ENCODE measurements at regions not wholly inside any gene's neighbourhood (a gene's known extent, or its start where the extent isn't known, plus 50 kb on each side); places are given as distances from the start of the nearest gene placed in this dataset.

GRCh38 chr2:157173740-157174184, 83.7 kb upstream of the GALNT5 start:
- peak; percentile 100 for FAIRE-seq
- TF ChIP-seq POLR2A (IDR thresholded peaks at IDR 0.05; ENCODE audit: low read depth, low read length): no peak
- DNase-seq (ENCODE audit: insufficient read length, low spot score): peak; percentile 38

GRCh38 chr2:157174321-157174720, 83.2 kb upstream of the GALNT5 start:
- DNase-seq (ENCODE audit: insufficient read length, low spot score) (no peak), FAIRE-seq (no peak)
- no peak for TF ChIP-seq POLR2A (IDR thresholded peaks at IDR 0.05; ENCODE audit: low read depth, low read length)

GRCh38 chr2:157176602-157177001, 80.9 kb upstream of the GALNT5 start:
- no peak for DNase-seq (ENCODE audit: insufficient read length, low spot score)
- no peak for TF ChIP-seq POLR2A (IDR thresholded peaks at IDR 0.05; ENCODE audit: low read depth, low read length)
- no peak for FAIRE-seq

GRCh38 chr2:157178874-157179273, 78.6 kb upstream of the GALNT5 start:
- FAIRE-seq (no peak), DNase-seq (ENCODE audit: insufficient read length, low spot score) (no peak)
- TF ChIP-seq POLR2A (IDR thresholded peaks at IDR 0.05; ENCODE audit: low read depth, low read length): no peak

DNA sequence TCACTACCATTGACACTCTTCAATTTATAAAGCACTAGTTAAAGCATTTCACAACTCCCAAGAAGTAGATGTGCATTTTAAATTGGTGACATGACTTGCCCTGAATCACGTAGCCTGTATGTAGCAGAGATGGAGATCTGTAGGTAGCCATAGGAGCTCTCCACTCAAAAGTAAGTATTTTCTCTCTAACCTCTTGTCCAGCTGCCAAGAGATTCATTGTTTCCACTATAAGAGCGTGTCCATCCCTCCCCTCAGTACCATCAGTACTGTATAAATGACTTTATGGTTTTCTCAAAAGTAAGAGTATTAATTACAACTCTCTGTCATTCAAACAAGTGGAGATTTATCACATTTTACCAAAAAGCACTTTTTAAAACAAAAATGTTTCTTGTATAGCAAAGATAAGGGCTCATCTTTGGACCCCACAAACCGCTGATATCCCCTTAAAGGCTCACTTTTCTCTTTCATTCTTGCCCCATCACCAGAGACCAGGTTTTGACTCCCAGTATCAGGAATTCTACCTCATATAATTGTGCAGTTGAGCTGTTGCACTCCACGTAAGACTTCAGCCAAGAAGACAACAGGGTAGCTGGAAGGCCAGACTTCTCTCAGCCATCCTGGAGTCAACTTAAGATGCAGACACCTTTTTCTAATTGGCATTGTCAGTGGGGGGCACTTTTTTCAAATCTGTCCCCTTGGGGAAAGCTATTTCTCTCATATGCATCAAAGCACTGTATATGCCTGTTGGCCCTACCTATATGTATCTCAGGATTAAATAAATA, 78.0 kb upstream of the GALNT5 start:
- no peak for TF ChIP-seq POLR2A (IDR thresholded peaks at IDR 0.05; ENCODE audit: low read depth, low read length)
- FAIRE-seq (no peak), DNase-seq (ENCODE audit: insufficient read length, low spot score) (no peak)

DNA sequence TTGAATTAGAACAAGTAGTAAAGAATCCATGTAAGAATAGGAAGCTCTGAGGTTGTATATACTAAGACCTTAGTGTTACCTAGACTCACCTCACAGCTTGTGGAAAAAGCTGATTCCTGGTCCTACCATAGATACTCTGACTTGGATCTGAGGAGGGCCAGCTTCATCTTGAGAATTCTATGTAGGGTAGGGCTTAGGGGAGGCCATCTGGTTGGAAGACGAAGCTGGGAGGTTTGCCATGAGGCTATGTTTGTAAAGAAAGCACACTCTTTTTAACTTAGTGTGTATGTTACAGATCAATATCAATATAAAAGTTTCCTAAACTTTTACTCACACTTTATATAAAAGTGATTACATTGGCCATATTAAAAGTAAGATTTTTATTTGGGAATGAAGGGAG, 77.1 kb upstream of the GALNT5 start:
- TF ChIP-seq POLR2A (IDR thresholded peaks at IDR 0.05; ENCODE audit: low read depth, low read length): no peak
- FAIRE-seq: peak; percentile 57
- DNase-seq (ENCODE audit: insufficient read length, low spot score): no peak

DNA sequence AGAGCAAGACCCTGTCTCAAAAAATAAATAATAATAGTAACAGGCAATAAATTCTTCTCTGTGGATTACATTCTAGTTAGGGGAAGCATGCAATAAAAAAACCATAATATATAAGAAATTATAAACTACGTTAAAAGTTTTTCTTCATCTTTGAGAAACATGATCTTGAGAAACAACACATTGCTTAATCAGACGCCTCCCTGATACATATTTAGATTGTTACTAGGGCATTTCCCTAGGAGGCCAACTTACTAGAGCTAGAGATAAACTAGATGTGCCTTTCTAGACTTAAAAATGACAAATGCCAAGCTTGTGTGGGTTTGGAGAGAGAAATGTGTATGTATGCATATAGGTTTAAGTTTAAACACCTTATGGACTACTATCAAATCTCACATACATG, 76.3 kb upstream of the GALNT5 start:
- DNase-seq (ENCODE audit: insufficient read length, low spot score) (no peak), FAIRE-seq (no peak)

DNA sequence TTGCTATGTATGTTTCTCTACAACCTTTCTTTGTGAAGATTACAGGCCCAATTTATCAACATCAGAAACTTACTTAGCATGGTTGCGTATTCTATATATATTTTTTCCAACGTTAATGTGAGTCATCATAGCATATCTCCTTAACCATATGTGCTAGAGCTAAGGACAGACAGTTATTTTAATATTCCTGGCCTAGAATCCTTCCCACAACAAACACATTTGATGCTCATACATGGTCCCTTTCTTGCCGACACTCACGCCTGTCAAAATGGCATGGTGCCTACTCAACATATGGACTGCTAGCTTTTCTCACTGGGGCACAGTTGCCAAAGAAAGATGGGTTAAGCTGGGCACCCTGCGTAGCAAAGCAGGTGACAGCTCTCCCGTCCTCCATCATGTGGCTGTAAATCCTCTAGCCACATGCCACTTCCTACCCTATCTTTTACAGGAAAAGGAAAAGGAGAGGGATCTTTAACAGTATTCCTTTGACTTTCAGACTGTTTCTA, 75.2 kb upstream of the GALNT5 start:
- DNase-seq (ENCODE audit: insufficient read length, low spot score): no peak

More for the DNA sequence above, 76.3 kb upstream of the GALNT5 start:
- TF ChIP-seq POLR2A (IDR thresholded peaks at IDR 0.05; ENCODE audit: low read depth, low read length): no peak

DNA sequence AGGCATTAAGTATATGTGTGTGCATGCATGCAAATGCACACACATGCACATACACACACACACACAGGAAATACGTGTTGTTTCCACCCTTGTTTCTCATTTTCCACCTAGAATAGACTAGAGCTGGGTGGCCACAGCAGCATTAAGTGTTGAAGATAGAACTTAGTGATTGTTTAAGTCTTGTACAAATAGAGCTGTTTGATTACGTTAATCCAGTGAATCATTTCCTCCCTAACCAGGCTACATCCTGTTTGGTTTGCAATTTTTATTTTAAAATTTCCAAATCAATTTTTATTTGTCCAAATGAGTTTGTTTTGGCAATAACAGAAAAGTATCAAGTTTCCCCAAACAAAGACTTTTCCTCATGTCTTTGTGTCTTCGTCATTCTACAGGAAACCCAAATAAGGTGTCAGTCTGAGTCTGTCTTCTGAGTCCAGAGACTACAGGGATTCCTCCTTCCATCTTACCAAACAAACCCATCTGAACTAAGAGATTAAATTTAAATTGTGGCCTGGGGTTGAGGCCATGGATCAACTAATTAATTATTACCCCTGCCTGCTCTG, 74.6 kb upstream of the GALNT5 start:
- no peak for TF ChIP-seq POLR2A (IDR thresholded peaks at IDR 0.05; ENCODE audit: low read depth, low read length)
- DNase-seq (ENCODE audit: insufficient read length, low spot score): peak; percentile 10
- FAIRE-seq: peak; percentile 90

More for the DNA sequence above, 75.2 kb upstream of the GALNT5 start:
- FAIRE-seq: no peak
- no peak for TF ChIP-seq POLR2A (IDR thresholded peaks at IDR 0.05; ENCODE audit: low read depth, low read length)

DNA sequence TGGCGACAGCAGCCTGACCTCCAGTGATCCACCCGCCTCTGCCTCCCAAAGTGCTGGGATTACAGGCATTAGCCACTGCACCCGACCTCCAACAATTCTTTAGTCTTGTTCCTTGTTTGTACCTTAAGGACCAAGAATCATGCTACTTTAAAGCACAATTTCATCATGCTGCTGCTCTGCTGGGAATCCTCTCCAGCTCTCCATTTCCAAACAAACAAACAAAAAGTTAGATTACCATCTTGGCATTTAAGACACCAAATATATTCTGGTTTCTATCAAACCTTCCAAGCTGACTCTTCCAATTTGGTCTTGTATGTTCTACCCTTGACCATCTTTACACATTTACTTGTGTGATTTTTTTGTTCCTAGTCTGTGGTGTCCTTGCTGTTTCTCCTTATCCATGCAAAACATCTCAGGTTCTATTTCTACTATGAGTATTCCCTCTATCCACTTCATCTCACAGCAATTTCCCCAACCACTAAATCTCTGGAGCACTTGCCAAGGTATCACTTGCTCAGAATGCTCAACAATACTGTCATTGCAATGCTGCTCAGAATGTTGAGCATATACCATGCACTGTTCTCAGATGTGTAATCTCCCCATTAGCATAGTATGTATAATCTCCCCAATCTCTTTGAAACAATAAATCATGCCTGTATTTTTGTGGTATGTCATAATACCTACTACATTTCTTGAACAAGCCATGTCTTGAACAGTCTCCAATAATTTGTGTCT, 73.2 kb upstream of the GALNT5 start:
- TF ChIP-seq POLR2A (IDR thresholded peaks at IDR 0.05; ENCODE audit: low read depth, low read length): no peak
- FAIRE-seq (peak; percentile 38), DNase-seq (ENCODE audit: insufficient read length, low spot score) (no peak)

- TF ChIP-seq POLR2A (IDR thresholded peaks at IDR 0.05; ENCODE audit: low read depth, low read length): no peak
- no peak for FAIRE-seq
- no peak for DNase-seq (ENCODE audit: insufficient read length, low spot score)
Observed at GRCh38 chr2:157185476-157186227, 71.9 kb upstream of the GALNT5 start.

- FAIRE-seq (peak; percentile 83), DNase-seq (ENCODE audit: insufficient read length, low spot score) (peak; percentile 11)
- TF ChIP-seq POLR2A (IDR thresholded peaks at IDR 0.05; ENCODE audit: low read depth, low read length): no peak
Observed at GRCh38 chr2:157190151-157190550, 67.4 kb upstream of the GALNT5 start.

DNA sequence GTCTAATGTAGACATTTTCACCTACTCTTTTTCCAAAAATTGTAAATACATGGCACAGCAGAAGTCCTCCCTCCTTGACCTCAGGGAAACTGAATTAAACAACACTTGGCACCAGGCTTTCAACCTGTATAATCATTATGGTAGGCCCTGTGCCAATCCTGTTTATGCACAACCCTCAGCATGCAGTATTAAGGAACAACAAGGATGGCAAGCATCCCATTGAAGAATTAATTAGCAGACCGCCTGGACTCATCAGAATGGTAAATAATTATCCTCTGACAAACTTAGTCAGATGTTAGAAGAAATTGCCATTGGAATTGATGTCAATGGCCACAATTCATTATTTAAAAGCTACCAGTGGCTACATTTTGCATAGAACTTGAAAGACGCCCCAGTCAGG, 66.3 kb upstream of the GALNT5 start:
- no peak for DNase-seq (ENCODE audit: insufficient read length, low spot score)
- FAIRE-seq: no peak
- no peak for TF ChIP-seq POLR2A (IDR thresholded peaks at IDR 0.05; ENCODE audit: low read depth, low read length)

Measured in H54 (cell line).